Inflammatory macrophage treated with lipopolysaccharide for 1 hour (primary cell): ENCODE measurements at regions not wholly inside any gene's neighbourhood (a gene's known extent, or its start where the extent isn't known, plus 50 kb on each side); places are given as distances from the start of the nearest gene placed in this dataset.

Experiments
- DNase-seq, 2 donors: peaks; one replicate each; pipeline ENCODE4 v3.0.0-alpha.2; 2020 to 2022

GRCh38 chr6:1113916-1114540, 197.9 kb upstream of the FOXQ1 start:
- DNase-seq, result no peak

DNA sequence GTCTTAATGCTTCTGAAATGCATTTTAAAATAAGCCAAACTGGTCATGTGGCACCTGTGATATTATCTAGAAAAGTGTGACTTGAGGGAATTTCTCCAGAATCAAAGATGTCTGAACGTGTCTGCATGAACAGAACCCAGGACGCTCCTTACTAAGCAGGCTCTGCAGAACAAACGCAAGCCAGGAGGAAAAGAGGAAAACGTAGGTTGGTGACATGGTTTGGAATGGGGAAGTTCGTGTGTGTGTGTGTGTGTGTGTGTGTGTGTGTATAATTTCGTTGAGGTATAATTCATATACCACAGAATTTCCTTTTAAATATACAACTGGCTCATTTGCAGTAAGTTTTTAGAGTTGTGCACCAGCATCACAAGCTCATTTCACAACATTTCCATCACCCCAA, 200.5 kb upstream of the FOXQ1 start:
- DNase-seq, result peak in 1 of 2 donors; percentile 3

DNA sequence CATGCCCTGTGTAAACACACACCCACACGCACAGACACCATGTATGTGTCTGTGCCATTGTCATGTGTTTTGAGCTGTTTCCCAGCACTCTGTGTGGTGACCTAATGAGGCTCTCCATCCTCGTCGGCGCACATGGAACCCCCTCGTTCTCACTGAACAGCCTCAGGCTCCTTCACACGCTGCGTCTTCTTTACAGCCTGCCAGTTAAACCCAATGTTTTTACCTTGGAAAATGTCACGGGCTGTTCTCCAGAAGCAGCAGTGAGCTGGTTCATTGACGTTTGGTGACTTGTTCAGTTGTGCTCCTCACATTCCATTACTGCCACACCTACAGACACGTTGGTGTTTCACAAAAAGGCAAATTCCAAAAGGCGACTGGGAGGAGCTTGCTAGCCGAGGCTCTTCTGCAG, 201.0 kb upstream of the FOXQ1 start:
- DNase-seq, result no peak

- no peak for DNase-seq
These were observed 201.7 kb upstream of the FOXQ1 start for GRCh38 chr6:1110164-1110563.

DNA sequence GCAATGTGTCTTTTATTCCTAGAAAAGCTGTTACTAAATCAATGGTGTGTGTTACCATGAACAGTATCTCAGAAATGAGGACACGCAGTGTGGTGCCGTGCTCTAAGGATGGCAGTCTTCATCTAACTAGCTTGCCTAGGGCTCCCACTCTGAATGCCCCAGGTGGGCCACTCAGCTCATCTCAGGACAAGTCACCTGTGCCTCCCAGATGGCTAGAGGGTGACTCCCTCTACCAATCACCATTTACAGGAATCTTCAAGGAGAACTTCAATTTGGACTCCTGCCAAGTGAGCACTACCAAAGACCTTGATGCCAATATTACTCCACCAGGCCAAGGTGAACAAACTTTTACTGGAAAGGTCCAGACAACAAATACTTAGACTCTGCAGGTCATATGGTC, 202.8 kb upstream of the FOXQ1 start:
- no peak for DNase-seq

DNA sequence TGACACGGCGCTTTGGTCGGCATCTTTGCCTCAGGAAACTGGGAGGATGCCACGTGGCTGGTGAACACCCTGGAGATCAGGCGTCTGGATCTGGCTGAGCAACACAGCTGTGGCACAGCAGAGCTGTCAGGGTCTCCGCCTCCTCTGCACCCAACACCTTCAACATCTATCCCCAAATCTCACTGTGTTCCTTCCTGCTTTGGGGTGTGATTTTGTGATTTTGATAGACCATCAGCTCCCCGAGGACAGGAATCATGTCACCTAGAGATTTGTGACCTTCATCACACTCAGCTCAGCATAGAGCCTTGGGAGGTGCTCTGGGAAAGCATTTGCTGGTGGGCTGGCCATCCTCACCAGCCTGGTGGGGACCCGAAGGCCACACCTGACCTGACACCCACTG, 203.7 kb upstream of the FOXQ1 start:
- no peak for DNase-seq

- DNase-seq, result no peak
These were observed 204.3 kb upstream of the FOXQ1 start for GRCh38 chr6:1107578-1107977.

DNA sequence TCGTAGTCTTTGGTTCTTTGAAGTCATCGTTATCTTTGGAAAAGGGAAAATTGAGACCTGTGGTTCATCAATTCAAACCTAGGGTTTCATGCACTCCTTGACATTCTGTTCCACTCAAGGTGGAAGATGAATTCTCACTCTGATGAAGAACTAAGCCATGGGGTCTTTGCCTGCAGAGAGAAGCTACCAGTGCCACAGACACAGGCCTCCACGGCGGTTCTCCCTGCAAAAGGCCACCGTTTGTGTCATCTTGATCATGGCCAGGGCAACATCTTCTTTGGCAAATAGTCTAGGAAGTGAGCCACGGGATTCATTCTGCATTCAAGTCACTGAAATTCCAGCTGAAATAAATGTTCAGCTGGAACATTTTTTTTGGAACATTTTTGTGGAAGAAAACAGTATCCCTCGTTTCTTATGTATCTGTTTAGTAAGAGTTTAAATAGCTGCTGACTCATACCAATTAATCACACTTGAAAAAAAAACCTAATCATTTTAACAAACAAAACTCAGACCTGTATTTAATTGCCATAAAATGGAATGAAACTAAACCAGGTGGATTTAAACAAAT, 206.0 kb upstream of the FOXQ1 start:
- DNase-seq, result no peak

DNA sequence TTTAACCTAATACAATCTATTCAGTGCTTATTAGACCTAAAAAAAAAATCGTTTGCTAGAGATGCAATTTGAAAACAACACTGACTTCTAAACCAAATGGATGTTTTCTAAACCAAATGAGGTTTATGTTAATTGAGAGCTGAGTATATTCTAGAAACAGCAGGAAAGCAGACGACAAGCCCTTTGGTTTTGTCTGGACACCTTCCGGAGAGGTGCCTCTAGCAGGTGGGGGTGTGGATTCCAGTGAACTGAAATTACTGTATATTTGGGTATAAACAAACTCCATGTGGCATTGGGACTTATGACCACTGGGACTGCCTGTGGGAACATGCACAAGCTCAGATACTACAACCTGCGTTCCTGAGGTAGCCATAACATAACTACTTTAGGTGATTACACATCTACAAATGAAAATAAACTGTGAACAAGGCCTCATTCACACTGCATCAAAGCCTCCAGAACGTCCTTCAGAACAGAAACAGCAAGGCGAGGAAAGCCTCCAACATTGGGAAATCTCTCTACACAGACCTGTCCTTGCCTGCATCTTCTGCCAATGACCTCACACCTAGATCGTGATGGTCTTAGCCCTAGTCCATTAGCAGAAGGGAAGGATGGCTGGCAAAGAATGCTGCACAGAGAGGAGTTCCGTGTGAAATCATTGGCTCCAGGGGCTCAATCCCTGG, 206.8 kb upstream of the FOXQ1 start:
- DNase-seq, result no peak

GRCh38 chr6:1103945-1104623, 207.8 kb upstream of the FOXQ1 start:
- no peak for DNase-seq

- no peak for DNase-seq
These were observed 208.9 kb upstream of the FOXQ1 start for GRCh38 chr6:1103021-1103420.

GRCh38 chr6:1100269-1100668, 211.6 kb upstream of the FOXQ1 start:
- DNase-seq, result no peak

- no peak for DNase-seq
These were observed 212.6 kb upstream of the FOXQ1 start for GRCh38 chr6:1099264-1099663.

DNA sequence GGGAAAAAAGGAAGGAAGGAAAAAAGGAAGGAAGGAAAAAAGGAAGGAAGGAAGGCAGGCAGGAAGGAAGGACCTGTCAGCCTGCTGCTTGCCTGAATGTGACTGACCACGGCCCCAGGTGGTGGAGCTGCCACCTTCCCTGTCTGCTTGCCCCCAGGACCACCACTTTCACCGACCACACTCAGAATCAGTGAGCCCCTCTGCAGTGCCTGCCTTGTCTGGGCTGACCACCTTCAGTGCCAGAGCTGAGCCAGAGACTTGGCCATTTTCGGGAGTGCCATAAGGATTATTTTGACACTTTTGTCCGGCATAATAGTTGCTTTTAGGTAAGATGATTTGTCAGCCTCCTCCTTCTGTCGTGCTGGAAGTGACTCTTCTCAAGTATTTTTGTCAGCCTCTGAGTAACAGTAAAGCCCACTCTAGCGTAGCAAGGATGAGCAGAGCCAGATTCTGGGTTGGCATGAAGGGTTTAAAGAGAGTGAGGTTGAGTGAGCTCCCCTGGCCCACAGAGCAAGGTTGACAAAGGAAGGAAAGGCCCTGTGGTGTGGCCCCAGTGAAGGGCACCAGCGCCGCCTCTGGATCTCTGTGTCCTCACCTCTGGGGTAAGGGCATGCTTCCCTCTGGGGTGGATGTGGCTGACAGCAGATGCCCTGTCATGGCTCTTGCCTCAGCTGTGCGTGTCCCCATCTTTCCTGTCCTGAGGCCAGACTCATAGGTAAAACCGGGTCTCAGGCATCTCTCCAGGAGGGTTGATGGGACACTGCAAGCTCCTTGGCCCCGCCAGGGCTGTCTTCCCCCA, 214.7 kb upstream of the FOXQ1 start:
- DNase-seq, result no peak

DNA sequence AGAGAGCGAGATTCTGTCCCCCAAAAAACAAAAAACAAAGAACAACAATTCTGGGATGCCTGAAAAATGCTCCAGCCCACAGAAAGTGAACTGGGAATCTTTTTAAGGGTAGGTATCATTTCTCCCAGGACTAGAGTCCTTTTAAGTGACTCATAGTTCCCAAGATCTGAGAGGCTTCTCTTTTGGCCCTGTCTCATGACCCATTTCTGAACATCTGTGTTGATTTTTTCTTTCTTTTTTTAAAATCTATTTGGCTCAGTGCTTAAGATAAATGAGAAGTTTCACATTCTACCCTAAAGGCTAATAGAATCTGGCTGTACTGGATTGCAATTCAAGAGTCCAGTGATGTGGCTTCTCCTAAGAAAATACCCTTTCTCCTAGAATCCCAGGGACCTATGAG, 217.6 kb upstream of the FOXQ1 start:
- DNase-seq, result no peak

DNA sequence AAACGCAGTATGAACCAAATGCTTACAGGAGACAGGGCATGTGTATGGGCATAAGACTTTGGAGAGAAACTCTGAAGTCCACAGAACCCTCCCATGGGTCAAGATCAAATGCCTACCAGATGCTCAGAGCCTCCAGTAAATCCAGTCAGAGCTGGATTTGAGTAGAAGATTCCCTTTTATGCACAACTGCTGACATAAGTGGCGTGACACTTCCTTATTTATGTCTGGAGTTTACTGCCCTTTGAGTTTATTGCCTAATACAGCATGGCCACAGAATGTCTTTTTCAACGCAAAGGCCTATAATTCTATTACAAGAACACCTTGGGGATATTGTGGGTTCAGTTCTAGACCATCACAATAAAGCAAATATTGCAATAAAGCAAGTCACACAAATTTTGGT, 220.0 kb upstream of the FOXQ1 start:
- DNase-seq, result no peak

DNA sequence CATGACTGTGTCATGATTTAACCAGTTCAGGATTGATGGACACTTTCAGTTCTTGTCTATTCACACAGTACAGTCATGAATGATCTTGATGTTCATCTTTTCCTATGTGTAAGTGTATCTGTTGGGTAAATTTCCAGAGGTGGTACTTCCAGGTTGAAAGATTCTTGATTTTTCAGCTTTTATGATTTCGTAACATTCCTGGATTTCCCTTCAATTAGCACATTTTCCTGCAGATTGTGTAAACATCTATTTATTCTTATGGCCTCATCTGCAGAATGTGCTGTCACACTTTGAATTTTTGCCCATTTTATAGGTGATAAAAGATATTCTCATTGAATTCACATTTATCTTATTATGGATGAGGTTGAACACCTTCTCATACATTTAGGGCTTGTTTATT, 222.0 kb upstream of the FOXQ1 start:
- DNase-seq, result peak in 1 of 2 donors; percentile 3

- DNase-seq, result no peak
These were observed 223.4 kb upstream of the FOXQ1 start for GRCh38 chr6:1088492-1089001.

- no peak for DNase-seq
These were observed 224.6 kb upstream of the FOXQ1 start for GRCh38 chr6:1087154-1087843.

- DNase-seq, result no peak
These were observed 225.3 kb upstream of the FOXQ1 start for GRCh38 chr6:1086446-1087153.

DNA sequence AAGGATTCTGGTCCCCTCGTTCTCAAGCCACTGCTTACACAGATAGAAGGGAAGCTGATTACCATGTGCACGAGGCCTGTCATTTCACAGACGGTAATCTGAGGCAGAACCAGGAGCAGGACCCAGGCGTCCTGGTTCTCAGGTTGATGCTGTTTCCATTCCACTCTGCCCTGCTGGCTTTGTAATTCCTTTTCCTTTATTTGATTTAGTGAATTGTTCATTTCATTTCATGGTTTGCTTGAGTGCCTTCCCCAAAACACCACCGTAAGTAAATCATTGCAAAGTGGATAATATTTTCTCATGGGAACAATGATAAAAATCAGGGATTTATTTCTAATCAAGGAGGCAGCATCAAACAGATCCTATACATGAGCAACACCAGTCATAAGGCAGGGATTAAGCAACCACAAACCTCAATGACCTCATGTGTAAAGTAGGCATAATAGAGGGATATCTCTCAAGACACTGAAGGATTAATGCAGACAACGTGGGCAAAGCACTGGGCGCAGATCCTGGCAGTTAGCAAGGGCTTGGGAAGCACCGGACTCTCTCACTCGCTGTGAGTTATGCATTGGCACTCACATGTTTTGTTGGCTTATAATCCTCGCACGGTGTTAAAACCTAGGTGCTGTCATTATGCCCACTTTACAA, 229.5 kb upstream of the FOXQ1 start:
- no peak for DNase-seq
